ENCODE measurements at regions not wholly inside any gene's neighbourhood (a gene's known extent, or its start where the extent isn't known, plus 50 kb on each side); places are given as distances from the start of the nearest gene placed in this dataset.

GRCh38 chr1:87951409-87951808, 622.7 kb downstream of the LMO4 start:
- no peak for TF ChIP-seq RXRA (IDR thresholded peaks at IDR 0.05)
- no peak for TF ChIP-seq GABPA (IDR thresholded peaks at IDR 0.05 in 1 of 2, conservative IDR thresholded peaks at IDR 0.05 in 1 of 2)
- no peak for TF ChIP-seq NR2F2 (IDR thresholded peaks at IDR 0.05)
- no peak for TF ChIP-seq RAD21 (IDR thresholded peaks at IDR 0.05)
- no peak for TF ChIP-seq JUND (IDR thresholded peaks at IDR 0.05)
- TF ChIP-seq MAX (IDR thresholded peaks at IDR 0.05) = no peak
- no peak for TF ChIP-seq FOXA2 (IDR thresholded peaks at IDR 0.05)
- no peak for TF ChIP-seq HNF4G (IDR thresholded peaks at IDR 0.05)
- no peak for TF ChIP-seq ATF3 (IDR thresholded peaks at IDR 0.05)
- no peak for TF ChIP-seq EGR1 (IDR thresholded peaks at IDR 0.05; ENCODE audit: low read depth in 2 of 2)
- TF ChIP-seq HNF4A (conservative IDR thresholded peaks at IDR 0.05) = no peak
- TF ChIP-seq SP1 (IDR thresholded peaks at IDR 0.05) = no peak
- TF ChIP-seq CTCF (IDR thresholded peaks at IDR 0.05; ENCODE audit: low read depth, low read length, missing input control) = no peak
- TF ChIP-seq TAF1 (conservative IDR thresholded peaks at IDR 0.05) = no peak
- no peak for TF ChIP-seq YY1 (IDR thresholded peaks at IDR 0.05)
- no peak for TF ChIP-seq REST (IDR thresholded peaks at IDR 0.05)
- TF ChIP-seq ZBTB33 (IDR thresholded peaks at IDR 0.05) = no peak
- TF ChIP-seq FOXA1 (IDR thresholded peaks at IDR 0.05) = no peak
- Histone ChIP-seq H3K9ac (ENCODE audit: low read depth in 1 of 2, low read length in 2 of 2) (no peak overlapping the region), H3K9me3 (ENCODE audit: control insufficient read depth in 4 of 4, low read length in 3 of 4) (no peaks in the 10 kb centered on the region), H3K27me3 (ENCODE audit: control insufficient read depth in 4 of 4, insufficient read depth in 4 of 4, low read length in 3 of 4) (no peaks in the 10 kb centered on the region), H3K4me3 (ENCODE audit: low read depth in 1 of 3, low read length in 3 of 3) (no peak overlapping the region), H3K36me3 (ENCODE audit: control insufficient read depth in 4 of 4, insufficient read depth in 3 of 4, low read depth in 1 of 4, low read length in 3 of 4) (no peaks in the 10 kb centered on the region), H3K27ac (ENCODE audit: low read depth in 1 of 2, low read length in 2 of 2) (no peak overlapping the region), H3K4me1 (ENCODE audit: control insufficient read depth in 4 of 4, insufficient read depth in 4 of 4, low read length in 3 of 4) (no peaks in the 10 kb centered on the region)
- no peak for DNase-seq (ENCODE audit: low spot score)
- 77% methylated on average over 2 of the region's 2 CpGs for whole genome bisulfite sequencing
